ENCODE measurements at regions not wholly inside any gene's neighbourhood (a gene's known extent, or its start where the extent isn't known, plus 50 kb on each side); places are given as distances from the start of the nearest gene placed in this dataset.
A peak's percentile ranks its signal among the peaks of the same experiment; 100 is the strongest.
"Not testable (repeated sequence)": the region's sequence is repeated elsewhere in the genome, so short reads cannot be mapped to it uniquely, and the experiment has no call there.

DNA sequence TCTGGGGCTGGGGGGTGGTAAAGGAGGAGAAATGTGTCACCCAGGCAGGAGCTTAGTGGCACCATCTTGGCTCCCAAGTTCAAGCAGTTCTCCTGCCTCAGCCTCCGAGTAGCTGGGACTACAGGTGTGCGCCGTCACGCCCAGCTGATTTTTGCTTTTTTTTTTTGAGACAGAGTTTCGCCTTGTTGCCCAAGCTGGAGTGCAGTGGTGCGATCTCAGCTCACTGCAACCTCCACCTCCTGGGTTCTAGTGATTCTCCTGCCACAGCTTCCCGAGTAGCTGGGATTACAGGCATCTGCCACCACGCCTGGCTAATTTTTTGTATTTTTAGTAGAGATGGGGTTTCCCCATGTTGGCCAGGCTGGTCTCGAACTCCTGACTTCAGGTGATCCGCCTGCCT lies 82.1 kb upstream of the METTL9 start:
- not testable (repeated sequence) for DNase-seq

DNA sequence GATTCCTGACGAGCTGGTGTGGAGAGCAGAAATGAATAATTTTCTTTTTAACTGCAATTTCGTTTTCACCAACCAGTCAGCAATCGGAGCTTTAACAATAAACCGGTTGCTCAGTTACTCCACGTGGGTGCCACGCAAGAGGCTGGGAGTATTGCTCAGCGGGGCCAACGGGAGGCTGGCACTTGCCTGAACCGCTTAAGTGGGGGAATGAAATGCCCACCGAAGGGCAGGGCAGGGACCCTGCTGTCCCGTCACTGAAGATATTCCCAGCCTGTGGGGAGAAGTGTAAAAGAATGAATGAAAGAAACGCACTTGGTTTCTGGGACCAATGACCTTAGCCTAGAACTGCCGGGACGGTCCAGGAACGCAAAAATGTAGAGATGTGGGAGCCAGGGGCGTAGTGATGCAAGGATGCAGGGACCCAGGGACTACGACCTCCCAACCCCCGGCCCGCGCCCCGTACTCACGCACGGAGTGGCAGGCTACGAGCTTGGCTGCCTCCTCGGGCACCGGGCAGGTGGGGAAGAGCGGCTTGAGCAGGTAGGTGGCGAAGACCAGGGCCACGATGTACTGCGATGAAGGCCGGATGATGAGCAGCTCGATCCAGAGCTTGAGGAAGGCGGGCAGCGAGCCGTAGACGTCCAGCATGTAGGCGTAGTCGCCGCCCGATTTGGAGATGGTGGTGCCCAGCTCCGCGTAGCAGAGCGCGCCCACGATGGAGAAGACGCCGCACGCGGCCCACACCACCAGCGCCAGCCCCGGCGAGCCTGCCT lies 79.8 kb upstream of the METTL9 start:
- not testable (repeated sequence) for DNase-seq

DNA sequence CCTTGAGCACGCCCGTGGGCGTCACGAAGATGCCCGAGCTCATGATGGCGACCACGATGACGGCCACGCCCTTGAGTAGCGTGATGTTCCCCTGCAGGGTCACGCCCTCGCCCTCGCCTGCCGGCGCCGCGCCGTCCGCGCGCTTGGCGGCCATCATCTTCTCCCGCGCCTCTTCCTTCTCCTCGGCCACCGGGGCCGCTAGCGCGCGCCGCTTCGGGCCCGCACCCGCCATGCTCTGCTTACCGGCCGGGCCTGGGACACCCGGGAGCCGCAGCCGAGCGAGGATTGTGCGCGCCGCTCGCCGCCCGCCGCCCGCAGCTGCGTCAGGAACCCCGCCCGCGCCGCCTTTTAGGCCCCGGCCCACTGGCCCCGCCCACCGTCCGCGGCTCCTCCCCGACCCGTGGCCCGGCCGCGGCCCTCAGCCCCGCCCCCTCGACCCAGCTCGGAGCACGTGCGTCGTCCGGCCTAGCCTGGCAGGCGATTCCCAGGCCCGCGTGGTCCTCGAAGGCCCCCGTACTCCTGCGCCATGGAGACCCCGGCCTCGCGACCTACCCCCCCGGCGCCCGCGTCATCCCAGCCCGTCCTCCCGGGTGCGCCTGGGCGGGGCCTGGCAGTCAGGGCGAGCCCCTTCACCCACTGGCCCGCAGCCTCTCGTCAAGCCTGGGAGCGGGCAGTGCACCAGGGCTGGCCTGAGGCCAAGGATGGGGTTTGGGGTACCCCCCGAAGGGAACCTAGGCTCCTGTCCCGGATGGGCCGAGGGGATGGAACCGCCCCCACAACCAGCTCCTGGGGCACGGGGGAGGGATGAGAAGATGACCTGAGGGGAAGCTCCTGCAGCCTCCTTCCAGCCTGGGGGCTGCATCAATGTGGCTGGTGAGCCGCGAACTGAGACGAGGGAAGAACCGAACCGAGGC lies 79.0 kb upstream of the METTL9 start:
- peak; percentile 87 for DNase-seq

DNA sequence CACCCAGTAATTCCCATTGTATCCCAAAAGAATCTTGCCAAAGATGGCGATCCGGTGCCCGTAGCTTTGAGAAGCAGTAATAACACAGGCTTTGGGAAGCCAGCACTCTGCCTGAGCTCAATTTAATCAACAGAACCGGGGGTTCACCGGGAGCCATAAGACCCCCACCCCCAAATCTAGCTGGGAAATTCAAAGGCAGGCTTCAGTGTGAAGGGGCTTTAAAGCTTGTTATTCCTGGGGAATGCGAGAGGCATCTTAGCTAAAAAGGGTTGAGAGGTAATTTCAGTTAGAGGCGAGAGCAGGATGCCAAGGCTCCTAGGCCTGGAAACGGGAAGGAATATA lies 78.4 kb upstream of the METTL9 start:
- DNase-seq = not testable (repeated sequence)

DNA sequence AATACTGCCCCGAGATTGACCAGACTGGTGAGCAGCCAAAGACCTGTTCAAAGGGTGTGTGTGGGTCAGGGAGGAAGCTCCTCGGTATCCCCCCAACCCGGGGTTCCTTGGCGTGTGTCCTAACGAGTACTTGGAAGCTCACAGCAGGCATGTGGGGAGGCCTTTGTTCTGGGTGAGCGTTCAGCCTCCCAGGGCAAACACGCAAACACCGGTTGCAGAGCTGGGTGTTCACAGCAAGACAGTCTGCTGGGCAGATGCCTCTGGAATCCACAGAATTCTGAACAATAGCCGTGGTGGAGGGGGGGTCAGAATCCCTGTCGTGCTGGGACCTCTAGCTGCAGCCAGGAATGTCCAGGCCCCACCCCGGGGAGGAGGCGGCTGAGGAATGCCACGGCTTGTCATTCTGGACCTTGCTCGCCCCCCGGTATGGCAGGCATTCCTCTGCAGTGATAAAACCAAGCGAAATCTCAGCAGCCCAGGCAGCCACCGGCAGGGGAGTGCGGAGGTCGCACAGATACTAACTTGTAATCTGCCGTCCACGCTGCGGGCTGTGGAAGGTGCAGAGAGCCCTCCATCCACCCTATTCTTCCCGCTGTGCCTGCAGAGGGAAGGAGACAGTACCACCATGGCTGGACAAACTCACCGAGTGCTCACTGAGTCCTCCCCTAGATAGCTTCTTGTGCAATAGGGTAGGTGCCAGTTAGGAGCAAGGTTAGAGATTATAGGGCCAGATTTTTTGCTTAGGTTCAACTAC lies 77.8 kb upstream of the METTL9 start:
- not testable (repeated sequence) for DNase-seq

DNA sequence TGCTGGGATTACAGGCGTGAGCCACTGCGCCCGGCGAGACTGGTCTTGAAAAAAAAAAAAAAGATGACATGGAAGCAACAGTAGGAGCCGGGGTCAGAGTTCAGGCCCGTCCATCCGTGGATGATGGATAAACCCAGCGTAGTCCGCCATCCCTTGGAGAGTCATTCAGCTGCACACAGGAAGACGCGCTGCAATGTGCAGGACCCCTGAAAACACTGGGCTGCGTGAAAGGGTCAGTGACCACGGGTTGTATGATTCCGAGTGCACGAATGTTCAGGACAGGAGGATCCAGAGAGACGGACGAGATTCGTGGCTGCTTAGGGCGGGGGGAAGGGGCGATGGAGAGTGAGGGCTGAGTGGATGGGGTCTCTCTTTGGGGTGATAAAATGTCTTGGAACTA lies 76.5 kb upstream of the METTL9 start:
- not testable (repeated sequence) for DNase-seq

DNA sequence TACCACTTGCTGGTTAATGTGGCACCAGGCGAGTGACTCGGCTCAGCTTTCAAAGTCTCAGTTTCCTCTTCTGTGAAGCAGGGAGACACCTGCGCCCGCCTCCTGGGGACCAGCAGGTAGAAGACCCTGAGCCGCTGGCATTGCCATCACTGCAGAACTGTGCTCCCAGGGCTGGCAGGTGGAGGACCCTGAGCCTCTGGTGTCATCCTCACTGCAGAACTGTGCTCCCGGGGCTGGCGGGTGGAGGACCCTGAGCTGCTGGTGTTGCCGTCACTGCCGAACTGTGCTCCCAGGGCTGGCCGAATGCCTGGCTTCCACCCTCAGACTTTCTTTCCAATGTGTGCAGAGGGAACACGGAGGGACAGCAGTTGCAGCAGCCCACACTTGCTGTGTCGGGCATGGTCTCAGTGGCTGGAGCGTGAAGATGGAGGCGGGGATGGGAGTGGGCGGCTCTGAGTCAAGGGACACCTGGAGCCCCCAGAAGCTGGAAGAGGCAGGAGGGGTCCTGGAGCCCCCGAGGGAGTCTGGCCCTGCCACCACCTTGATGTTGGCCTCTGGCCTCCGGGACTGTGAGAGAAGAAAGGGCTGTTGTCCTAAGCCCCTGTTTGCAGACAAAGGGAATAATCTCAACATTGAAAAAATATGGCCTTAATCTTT lies 75.8 kb upstream of the METTL9 start:
- DNase-seq = no peak

DNA sequence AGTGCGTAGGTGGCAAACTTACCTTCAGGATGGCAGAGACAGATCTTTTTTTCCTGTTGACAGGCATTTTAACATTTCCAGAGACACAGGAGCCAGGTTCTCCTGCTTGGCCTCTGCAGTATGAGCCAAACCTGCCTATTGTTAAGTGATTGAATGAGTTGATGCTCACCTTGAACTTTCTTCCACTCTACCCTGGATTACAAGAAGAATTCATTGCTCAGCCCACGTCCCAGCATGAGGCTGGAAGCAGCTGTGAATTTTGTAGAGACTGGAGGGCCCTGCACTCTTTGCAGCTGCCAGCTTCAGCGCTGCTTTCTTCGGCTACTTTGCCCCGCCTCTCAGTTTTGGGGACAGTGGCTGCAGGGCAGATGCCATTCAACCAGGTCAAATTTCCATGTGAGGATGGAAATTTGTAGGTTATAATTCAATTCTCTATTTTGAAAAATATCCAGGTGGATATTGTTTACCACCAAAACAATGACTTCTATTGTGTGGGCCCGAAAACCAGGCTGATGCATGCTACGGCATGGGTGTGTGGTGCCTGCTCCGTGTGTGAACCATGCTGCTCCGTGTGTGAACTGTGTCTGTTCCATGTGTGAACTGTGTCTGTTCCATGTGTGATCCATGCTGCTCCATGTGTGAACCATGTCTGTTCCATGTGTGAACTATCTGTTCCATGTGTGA lies 75.2 kb upstream of the METTL9 start:
- DNase-seq = no peak

DNA sequence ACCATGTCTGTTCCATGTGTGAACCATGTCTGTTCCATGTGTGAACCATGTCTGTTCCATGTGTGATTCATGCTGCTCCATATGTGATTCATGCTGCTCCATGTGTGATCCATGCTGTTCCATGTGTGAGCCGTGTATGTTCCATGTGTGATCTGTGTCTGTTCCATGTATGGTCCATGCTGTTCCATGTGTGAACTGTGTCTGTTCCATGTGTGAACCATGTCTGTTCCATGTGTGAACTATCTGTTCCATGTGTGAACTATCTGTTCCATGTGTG lies 74.7 kb upstream of the METTL9 start:
- DNase-seq = not testable (repeated sequence)

DNA sequence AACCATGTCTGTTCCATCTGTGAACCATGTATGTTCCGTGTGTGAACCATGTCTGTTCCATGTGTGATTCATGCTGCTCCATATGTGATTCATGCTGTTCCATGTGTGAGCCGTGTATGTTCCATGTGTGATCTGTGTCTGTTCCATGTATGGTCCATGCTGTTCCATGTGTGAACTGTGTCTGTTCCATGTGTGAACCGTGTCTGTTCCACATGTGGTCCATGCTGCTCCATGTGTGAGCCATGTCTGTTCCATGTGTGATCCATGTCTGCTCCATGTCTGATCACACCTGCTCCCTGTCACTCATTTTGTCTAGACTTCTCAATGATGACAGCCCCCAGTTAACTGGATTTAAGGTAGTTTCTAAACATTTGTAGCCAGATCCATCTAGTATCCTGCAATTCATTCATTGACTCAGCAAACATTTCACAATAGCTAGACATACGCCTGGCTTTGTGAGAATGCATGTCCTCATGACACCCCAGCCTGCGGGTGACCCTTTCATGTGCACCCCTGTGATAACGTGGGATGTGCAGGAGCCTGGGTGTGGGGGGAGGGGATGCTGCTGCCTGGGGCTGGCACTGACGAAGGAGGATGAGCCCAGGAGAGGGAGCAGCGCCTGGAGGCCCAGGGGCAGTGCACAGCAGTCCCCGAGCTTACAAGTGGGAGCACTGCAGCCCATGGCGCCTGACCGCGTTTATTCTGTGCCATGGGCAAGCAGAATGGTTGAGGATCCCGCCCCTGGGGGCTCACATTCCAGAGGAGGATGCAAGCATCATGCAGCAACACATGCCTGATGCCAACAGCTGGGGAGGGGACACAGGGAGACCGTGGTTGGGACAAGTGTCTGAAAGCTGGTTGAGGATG lies 74.1 kb upstream of the METTL9 start:
- DNase-seq = peak; percentile 83

DNA sequence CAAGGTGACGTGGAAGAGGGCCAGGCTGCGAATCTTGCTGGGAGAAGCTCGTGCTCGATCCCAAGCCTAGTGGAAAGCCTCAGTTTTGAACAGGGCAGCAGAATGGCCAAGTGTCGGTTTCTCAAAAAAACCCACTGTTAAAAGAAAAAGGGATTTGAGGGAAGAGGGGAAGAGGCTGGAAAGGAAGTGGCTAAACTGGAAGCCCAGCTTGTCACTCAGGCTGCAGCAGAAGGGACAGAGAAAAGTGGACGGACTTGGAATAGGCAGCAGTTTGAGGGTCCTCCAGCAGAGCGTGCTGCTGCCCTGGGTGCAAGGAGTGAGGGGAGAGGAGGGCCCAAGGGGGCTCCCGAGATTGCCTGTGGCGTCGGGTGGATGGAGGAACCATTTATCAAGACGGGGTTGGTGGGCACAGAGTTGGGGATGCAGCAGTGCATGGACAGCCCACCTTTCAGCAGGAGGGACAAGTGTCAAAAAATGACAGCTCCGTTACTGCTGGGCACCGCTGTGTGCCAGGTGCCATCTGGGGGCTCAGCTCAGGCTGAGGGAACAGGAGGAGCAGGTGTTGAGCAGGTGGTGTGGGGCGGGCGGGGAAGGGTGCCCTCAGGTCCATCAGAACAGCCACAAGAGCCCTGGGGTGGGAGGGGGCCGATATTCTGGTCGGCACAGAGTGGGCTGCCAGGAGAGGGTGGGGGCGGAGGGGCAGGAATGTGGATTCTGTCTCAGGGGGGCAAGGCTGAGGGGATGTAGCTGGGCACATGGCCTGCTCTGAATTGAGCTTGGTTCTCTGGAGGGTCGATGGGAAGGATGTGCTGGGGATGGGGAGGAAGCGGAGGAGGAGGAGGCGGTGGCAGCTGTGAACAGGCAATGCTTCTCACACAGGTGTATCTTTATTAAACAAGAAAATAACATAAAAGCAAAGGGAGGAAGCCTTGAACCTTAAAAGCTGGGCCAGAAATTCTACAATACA lies 73.1 kb upstream of the METTL9 start:
- DNase-seq = not testable (repeated sequence)

DNA sequence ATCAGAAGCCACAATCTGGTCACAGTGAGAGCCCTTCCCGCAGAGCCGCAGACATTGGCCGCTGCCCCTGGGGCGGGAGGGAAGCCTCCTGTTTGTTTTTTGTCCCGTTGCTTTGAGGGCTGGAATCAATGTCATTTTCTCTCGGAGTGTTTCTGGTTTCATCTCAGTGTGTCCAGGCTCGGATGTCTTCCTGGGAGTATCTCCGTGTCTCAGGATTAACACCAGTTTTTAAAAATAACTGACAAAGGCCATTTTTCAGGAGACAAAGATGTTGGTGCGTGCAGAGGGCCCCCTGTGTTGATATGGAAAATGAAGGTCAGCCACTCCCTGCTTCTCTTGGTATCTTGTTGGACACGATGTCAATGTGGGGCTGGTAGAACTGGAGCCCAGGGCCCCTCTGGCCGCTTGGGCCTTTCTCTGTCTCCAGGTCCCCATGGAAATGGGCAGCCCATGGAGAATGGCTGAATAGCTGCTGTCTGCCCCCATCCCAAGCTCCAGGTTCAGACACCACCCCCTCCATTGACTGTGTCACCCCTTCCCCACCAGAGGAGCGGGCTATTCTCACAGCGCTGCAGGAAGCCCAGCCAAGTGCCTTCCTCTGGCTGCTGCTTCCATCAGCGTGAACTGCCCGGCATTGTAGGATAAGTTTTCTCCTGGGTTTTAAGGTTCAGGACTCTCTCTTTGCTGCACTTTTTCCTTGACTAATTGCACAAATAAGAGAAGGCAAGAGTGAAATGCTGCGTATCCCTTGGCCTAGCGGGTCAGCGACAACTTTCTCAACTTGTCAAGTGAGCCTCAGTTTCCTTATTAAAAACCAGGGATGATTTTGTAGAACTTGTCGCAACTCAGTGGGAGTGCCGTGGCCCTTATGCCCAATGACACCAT lies 72.2 kb upstream of the METTL9 start:
- DNase-seq = no peak

DNA sequence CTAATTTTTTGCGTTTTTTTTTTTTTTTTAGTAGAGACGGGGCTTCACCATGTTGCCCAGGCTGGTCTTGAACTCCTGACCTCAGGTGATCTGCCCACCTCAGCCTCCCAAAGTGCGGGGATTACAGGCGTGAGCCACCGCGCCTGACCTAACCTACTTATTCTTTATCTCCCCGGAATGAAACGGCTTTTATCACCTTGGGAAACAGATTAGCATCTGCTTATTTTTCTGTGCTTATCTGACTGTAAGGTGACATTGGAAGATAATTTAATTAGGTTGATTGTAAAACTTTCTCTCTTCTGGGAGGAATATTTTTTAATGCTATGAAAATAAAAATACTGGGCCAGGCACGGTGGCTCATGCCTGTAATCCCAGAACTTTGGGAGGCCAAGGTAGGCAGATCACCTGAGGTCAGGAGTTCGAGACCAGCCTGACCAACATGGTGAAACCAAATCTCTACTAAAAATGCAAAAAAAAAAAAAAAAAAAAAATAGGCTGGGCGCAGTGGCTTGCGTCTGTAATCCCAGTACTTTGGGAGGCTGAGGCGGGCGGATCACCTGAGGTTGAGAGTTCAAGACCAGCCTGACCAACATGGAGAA lies 70.2 kb upstream of the METTL9 start:
- not testable (repeated sequence) for DNase-seq

DNA sequence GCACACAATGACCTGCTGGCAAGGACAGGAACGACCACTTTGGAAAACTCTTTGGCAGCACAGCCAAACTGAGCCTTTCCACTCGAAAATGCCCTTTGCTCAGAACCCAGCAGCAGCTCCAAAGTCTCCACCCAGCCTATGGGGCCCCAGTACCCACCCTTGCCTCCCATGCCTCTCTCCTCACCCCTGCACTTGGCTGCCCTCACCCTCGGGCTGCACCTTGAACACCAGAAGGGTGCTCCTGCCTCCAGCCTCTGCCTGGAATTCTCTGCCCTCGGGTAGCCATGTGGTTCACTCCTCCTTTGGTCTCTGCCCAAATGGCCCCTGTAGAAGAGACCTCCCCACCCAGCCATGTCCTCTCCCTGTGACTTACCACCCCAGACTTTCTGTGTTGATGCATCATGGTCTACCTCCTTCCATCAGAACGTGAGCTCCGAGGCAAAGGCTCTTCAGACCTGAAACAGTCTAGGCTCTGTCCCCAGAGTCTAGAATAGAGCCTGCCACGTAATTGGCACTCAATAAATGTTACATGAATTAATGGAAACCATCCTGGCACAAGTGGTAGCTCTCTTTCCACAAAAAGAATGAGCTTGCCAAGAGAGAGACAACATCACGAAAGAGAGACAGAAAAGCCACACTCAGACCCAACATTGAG lies 68.5 kb upstream of the METTL9 start:
- not testable (repeated sequence) for DNase-seq

DNA sequence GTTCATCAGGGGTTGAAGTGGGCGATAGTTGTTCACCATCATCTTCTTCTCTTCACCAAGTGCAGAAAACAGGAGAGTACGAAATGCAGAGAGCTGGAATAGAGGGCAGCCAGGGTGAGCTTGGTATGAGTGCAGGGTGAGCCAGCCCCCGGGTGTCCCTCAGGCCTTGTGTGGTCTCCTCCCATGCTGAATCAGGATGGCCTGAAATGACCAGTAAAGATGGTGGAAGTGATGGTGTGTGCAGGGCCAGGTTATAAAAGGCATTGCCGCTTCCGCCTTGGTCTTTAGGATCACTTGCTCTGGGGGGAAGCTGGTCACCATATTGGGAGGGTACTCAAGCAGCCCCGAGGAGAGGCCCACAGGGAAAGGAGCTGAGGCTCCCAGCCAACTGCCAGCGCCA lies 66.4 kb upstream of the METTL9 start:
- not testable (repeated sequence) for DNase-seq

DNA sequence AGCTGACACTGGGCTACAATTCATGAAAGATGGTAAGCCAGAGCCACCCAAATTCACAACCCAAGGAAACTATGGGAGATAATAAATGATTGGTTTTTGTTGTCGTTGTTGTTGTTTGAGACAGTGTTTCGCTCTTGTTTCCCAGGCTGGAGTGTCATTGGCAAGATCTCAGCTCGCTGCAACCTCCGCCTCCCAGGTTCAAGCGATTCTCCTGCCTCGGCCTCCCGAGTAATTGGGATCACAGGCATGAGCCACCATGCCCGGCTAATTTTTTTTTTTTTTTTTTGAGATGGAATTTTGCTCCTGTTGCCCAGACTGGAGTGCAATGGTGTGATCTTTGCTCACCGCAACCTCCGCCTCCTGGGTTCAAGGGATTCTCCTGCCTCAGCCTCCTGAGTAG lies 65.9 kb upstream of the METTL9 start:
- not testable (repeated sequence) for DNase-seq

DNA sequence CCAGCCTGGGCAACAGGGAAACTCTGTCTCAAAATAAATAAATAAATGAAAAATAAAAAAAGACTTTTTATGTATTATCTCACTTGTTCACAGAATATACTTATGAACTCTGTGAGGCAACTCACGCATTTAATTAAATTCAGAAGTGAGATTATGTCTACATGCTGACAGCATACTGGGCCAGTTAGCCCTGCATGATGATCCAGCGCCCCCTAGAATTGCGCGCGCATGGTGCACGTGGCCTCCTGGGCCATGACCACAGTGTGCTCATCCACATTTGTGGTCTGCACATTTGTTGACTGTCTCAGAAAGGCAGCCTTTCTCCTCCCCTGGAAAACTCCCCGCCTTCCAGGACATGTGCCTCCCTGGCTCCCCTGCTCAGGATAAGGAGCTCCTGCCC lies 64.8 kb upstream of the METTL9 start:
- DNase-seq = peak; percentile 58

DNA sequence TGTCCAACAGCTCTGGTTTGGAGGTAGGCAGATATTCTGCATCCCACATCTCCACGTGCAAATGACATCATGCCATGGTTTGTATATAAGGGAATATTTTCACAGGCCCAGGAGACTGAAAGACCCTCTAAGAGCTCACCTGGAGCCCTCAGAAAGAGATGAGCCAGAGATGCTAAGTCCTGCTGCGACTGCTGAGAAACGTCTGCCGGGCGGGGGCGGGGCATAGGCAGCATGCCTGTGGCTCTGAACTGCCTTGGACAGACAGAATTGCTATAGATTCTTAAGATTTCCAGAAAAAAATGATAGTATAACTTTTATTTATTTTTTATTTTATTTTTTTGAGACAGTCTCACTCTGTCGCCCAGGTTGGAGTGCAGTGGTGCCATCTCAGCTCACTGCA lies 64.2 kb upstream of the METTL9 start:
- DNase-seq = not testable (repeated sequence)

All from MV-4-11 (cell line).